Germinal center (tissue), 1 donor: ENCODE measurements at regions not wholly inside any gene's neighbourhood (a gene's known extent, or its start where the extent isn't known, plus 50 kb on each side); places are given as distances from the start of the nearest gene placed in this dataset.
"Not testable (repeated sequence)": the region's sequence is repeated elsewhere in the genome, so short reads cannot be mapped to it uniquely, and the experiment has no call there.

ENCODE experiments used
- DNase-seq: peaks from one replicate; pipeline ENCODE4 v3.0.0; 2012; ENCODE audit warnings: mixed read lengths, low spot score

DNA sequence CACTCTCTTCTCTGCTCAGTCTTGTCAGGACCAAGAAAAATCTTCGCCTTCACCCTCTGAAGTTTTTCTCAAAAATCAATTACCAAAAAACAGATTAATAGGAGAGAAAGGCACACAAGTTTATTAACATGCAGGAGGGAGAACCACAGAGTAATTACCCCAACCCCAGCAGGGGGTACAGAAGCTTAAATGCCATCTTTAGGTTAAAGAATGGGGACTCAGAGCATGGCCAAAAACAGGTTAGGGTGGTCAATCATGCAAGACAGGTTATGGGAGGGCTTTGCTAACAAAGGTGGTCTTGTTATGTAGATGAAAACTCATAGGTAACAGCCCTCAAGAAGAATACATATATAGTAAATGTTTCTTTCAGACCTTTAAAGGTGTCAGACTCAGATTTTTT, 100.5 kb upstream of the BTN3A2 start:
- no peak for DNase-seq

DNA sequence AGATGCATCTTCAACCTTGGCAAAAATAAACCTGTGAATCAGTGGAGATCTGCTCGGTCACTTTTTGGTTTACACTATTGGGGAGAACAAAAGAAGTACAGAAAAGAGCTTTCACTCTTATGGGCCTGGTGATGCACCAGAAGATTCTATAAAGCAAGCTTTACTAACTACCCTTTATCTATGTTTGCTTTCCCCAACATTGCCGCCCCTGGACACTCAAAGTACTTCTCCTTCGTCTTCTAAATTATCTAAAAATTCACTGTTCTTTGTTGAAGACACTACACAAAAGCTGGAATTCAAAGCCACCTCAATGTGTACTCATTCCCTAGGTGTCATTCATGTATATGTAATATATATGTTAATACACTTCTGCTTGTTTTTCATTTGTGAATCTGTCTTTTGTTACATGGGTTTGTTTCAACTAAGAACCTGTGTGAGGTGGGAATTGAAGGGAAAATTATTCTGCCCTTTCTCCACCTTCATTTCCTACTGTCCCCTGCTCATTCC, 97.9 kb upstream of the BTN3A2 start:
- DNase-seq = no peak

GRCh38 chr6:26268659-26269402, 96.2 kb upstream of the BTN3A2 start:
- no peak for DNase-seq

- no peak for DNase-seq
Observed at GRCh38 chr6:26269531-26270485, 95.2 kb upstream of the BTN3A2 start.

DNA sequence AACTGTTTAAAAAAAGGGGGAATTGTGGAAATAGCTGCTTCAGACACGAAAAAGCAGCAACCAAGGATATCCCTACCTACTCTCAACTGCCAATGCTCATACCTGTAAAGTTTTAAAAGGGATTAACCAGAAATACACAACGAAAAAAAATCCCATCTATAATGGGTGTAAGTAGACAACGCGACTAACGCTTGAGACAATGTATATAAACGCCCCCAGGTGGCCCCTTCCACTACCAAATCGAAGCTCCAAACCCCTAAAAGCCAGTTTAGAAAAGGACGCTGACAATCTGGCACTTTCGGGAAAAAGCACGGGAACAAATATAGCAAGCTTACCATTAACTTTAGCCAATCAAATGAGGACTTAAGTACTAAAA, 94.5 kb upstream of the BTN3A2 start:
- DNase-seq = no peak

GRCh38 chr6:26270903-26271667, 93.9 kb upstream of the BTN3A2 start:
- peak; percentile 97 for DNase-seq

DNA sequence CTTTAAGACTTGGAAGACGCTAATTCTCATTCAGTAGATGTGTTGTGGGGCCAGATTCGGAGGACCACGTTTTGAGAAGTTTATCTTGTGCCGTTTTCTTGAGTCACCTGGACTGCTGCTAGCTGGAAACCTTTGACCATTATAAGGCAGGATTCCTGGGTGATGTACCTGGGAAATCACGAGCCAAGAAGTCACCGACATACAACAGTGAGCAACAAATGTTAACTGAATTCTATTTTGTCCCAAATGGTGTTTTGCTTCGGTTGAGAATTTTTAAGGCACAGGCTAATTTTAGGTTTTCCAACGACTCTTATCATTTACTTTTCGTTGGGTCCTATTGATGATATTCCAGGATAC, 93.4 kb upstream of the BTN3A2 start:
- no peak for DNase-seq

GRCh38 chr6:26272171-26272637, 92.8 kb upstream of the BTN3A2 start:
- peak; percentile 51 for DNase-seq

GRCh38 chr6:26273673-26274588, 91.1 kb upstream of the BTN3A2 start:
- DNase-seq = peak; percentile 52

- DNase-seq = no peak
Observed at GRCh38 chr6:26275663-26276062, 89.3 kb upstream of the BTN3A2 start.

DNA sequence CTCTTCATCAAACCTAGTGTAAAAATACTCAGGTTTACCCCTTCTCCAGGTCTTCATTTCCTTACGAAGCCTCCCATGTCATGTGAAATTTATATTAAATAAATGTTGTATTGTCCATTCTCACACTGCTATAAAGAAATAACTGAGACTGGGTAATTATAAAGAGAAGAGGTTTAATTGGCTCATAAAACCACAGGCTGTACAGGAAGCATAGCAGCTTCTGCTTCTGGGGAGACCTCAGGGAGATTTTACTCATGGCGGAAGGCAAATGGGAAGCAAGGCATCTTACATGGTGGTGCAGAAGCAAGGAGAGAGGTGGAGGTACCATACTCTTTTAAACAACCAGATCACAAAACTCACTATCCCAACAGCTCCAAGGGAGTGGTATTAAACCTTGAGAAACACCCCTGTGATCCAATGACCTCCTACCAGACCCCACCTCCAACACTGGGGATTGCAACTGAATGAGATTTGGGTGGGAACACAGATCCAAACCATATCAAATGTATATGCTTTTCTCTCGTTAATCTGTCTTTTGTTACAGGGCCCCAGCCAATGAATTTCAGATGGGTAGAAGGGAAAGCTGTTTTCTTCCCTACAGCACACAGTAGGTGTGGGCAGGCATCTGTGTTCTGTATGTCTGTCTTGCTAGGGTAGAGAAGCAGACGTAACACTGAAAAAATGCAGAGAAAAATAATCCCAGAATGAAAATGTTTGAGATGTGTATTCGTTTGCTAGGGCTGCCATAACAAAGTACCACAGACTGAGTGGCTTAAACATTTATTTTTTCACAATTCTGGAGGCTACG, 88.0 kb upstream of the BTN3A2 start:
- no peak for DNase-seq

DNA sequence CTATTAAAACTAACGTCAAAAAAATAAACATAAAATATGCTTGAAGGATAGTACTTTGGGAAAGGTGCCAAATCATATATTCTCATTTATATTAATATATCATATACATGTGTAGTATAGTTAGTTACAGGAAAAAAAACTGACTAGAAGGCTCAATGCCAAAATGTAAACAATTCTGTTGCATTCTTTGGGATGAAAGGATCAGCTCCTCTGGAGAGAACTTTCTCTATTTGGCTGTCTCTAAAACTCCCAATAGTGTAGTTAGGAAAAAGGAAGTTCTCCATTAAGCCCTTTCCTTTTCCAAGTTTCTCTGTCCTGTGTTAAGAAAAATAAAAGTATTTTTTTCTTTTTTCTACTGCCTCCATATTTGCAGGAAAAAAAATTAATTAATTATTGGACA, 86.5 kb upstream of the BTN3A2 start:
- no peak for DNase-seq

DNA sequence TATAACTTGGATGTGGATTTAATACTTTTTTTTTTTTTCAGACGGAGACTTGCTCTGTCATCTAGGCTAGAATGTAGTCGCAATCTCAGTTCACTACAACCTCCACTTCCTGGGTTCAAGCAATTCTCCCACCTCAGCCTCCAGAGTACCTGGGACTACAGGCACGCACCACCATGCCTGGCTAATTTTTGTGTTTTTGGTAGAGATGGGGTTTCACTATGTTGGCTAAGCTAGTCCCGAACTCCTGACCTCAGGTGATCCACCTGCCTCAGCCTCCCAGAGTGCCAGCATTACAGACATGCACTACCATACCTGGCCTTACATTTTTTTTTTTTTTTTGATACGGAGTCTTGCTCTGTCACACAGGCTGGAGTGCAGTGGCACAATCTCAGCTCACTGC, 85.6 kb upstream of the BTN3A2 start:
- DNase-seq = not testable (repeated sequence)

GRCh38 chr6:26280407-26280806, 84.6 kb upstream of the BTN3A2 start:
- no peak for DNase-seq

- DNase-seq = peak; percentile 32
Observed at GRCh38 chr6:26284537-26285142, 80.4 kb upstream of the BTN3A2 start.

GRCh38 chr6:26285143-26286134, 79.6 kb upstream of the BTN3A2 start:
- DNase-seq = peak; percentile 86

- peak; percentile 44 for DNase-seq
Observed at GRCh38 chr6:26286168-26286877, 78.7 kb upstream of the BTN3A2 start.

DNA sequence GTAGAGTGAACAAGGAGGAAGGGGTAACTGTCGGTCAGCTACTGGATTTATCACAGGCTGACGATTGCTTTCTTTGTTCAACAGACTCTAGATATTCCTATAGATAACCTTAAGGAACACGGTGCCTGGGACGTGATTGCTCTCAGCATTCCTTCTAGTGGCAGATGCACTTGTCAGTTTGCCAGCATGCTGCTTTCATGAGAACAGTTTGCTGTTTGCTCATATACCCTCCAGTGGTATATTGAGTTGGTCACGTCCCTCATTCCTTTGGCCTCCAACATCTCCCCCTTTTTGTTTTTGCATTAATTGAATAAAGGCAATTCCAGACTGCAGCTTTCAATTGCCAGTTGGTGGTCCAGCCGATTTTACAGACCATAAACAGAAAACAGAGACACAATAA, 76.8 kb upstream of the BTN3A2 start:
- no peak for DNase-seq
